Activated T-cell treated with anti-CD3 and anti-CD28 coated beads, Interleukin-2, amount 50 U/mL, for 72 hours (primary cell): ENCODE measurements at regions not wholly inside any gene's neighbourhood (a gene's known extent, or its start where the extent isn't known, plus 50 kb on each side); places are given as distances from the start of the nearest gene placed in this dataset.
"Not testable (repeated sequence)": the region's sequence is repeated elsewhere in the genome, so short reads cannot be mapped to it uniquely, and the experiment has no call there.

Source experiments
- ATAC-seq, 2 donors: fragments of 150-1000 bp; cut with Tn5 transposase; replicated peaks in 1 of 2; 2 replicates each; pipeline ENCODE4 v1.10.0; 2021; ENCODE audit warnings: moderate library complexity in 2 of 2, mild to moderate bottlenecking in 1 of 2
- DNase-seq, 2 donors: peaks; one replicate each; pipeline ENCODE4 v3.0.0; 2021 to 2022; ENCODE audit warnings: mixed read lengths in 1 of 2
- H3K27ac Mint-ChIP-seq: one replicate; pipeline ENCODE4 v1.8.0; 2022; ENCODE audit warnings: mild to moderate bottlenecking, moderate library complexity, mixed read lengths
- H3K27me3 Mint-ChIP-seq: one replicate; pipeline ENCODE4 v1.8.0; 2022; ENCODE audit warnings: low read depth, mixed read lengths
- H3K36me3 Mint-ChIP-seq, 2 donors: one replicate each; pipeline ENCODE4 v1.8.0; 2022; ENCODE audit warnings: mixed read lengths in 2 of 2, mild to moderate bottlenecking in 1 of 2; ENCODE audit not compliant: insufficient read depth in 2 of 2
- H3K4me1 Mint-ChIP-seq: one replicate; pipeline ENCODE4 v1.8.0; 2022; ENCODE audit warnings: low read depth, mixed read lengths
- H3K4me3 Mint-ChIP-seq, 2 donors: one replicate each; pipeline ENCODE4 v1.8.0; 2022; ENCODE audit warnings: mild to moderate bottlenecking in 2 of 2, mixed read lengths in 2 of 2, moderate library complexity in 2 of 2
- H3K9me3 Mint-ChIP-seq, 2 donors: one replicate each; pipeline ENCODE4 v1.8.0; 2022; ENCODE audit warnings: mixed read lengths in 2 of 2

DNA sequence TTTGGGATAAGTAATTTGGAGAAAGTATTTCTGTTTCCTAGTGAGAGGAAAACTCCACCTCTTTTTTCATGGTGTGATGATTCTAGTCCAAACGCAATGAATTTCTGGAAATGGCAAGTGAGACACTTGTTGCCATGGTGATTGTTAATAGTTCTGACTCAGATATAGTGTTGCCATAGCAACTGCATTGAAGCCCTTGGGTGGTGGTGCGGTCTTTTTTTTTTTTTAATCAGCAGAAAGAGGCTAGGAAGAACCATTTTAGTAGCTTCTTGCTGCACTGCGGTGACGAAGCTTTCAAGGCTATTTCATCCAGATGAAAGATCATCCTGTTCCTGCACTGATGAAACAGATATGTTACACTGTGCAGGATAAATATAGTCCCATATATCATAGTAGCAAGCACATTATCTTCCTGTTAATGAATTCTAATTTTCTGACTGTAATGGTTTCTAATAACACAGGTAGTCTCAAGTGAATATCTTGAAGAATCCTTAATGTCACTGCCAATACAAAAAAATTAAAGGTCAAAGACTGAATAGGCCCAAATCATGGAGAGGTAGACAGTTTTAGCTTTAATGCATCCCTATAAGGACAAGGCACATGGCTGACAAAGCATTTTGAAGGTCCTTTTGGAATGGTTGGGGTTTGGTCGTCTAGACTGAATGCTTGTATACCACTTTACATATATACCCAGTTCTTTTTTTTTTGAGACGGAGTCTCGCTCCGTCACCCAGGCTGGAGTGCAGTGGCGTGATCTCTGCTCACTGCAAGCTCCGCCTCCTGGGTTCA is 125.1 kb upstream of the ZBTB20 start:
- Mint-ChIP-seq H3K27ac (no peak overlapping the region), H3K4me1 (no peaks in the 10 kb centered on the region), H3K36me3 (no peaks in the 10 kb centered on the region), H3K27me3 (no peaks in the 10 kb centered on the region), H3K9me3 (peaks cover 0 to 3% of the 10 kb centered on the region in 2 donors), H3K4me3 (no peak overlapping the region)
- ATAC-seq (no peak), DNase-seq (no peak)

DNA sequence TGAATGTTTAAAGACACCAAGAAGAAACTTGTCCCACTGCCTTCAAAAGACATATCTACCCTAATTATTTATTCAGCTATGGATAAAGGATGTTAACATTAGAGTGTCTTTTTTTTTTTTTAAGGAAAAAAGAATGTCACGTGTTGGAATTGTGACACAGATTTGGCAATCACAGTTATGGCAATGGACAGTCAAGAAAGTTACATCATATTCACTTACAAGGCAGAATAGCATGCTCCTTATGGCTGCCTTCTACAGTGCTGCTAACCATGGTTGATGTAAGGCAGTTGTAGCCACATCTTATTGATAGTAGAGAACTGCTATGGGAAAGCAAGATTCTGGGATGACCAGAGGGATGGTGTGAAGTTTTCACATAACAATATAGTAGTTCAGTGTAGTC is 128.8 kb upstream of the ZBTB20 start:
- H3K9me3 Mint-ChIP-seq: no peaks in the 10 kb centered on the region
- no peak overlapping the region for H3K27ac Mint-ChIP-seq
- no peak for DNase-seq
- no peaks in the 10 kb centered on the region for H3K4me1 Mint-ChIP-seq
- H3K4me3 Mint-ChIP-seq: no peak overlapping the region
- ATAC-seq: no peak
- no peaks in the 10 kb centered on the region for H3K36me3 Mint-ChIP-seq
- H3K27me3 Mint-ChIP-seq: no peaks in the 10 kb centered on the region

DNA sequence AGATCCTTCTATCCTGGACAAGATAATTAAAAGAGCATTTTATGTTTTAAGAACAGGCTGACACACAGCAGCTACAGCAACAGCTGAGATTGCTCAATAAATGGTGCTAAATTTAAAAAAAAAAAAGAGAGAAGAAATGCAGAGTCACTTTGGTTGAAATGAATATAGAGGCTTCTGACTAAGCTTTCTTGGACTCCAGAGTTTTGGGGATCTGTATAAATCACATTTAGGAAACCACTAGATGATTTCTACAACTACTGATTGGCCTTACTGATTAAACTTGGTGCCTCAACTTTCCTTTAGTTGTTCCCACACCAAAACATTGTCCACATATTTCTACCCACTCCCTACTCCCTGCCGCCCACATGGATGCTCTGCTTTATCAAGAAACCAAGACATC is 132.9 kb upstream of the ZBTB20 start:
- ATAC-seq (no peak), DNase-seq (no peak)
- H3K27ac Mint-ChIP-seq: no peak overlapping the region
- no peaks in the 10 kb centered on the region for H3K4me1 Mint-ChIP-seq
- H3K36me3 Mint-ChIP-seq: no peaks in the 10 kb centered on the region
- no peak overlapping the region for H3K4me3 Mint-ChIP-seq
- no peaks in the 10 kb centered on the region for H3K27me3 Mint-ChIP-seq
- no peaks in the 10 kb centered on the region for H3K9me3 Mint-ChIP-seq

DNA sequence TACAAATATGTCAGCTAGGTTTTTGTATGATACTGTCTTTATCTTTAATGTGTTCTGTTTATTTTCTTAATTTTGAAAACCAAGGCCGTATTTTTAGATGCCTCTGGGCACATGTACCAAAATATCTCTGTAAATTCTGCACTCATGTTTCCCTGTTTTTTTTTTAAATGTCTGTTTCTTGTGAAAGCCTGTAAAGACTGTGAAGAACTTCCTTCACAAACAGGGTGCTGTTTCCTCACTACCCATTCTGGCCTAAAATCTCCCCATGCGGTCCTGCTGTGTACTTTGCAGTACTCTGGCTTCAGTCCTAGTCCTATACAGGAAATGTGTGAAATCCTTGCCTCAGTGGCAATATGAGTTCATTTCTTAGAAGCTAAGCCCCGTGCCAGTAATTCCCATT is 133.4 kb upstream of the ZBTB20 start:
- no peak overlapping the region for H3K27ac Mint-ChIP-seq
- no peaks in the 10 kb centered on the region for H3K9me3 Mint-ChIP-seq
- no peaks in the 10 kb centered on the region for H3K4me1 Mint-ChIP-seq
- H3K27me3 Mint-ChIP-seq: no peaks in the 10 kb centered on the region
- no peaks in the 10 kb centered on the region for H3K36me3 Mint-ChIP-seq
- ATAC-seq (no peak), DNase-seq (no peak)
- no peak overlapping the region for H3K4me3 Mint-ChIP-seq

GRCh38 chr3:115281697-115282675 is 134.9 kb upstream of the ZBTB20 start:
- Mint-ChIP-seq H3K4me3 (no peak overlapping the region), H3K27ac (no peak overlapping the region), H3K9me3 (no peaks in the 10 kb centered on the region), H3K4me1 (no peaks in the 10 kb centered on the region), H3K27me3 (no peaks in the 10 kb centered on the region), H3K36me3 (no peaks in the 10 kb centered on the region)
- no peak for DNase-seq
- no peak for ATAC-seq

DNA sequence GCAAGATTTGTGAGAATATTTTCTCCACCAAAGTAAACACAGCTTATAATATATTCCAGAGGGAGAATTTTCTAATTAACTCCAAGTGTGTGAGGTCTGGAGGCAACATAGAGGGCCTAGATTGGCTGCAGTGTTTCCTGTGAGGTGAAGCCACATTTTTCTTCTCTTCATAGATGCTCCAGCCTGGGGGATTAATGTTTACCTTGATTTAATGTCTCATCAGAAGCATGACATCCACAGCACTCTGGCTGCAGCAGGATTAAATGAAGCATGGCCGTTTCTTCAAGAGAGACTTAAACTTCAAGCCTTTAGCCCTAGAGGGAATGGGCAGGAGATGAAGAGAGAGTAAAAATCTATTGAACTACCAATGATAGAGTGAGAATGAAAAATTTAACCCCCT is 137.9 kb upstream of the ZBTB20 start:
- no peak for DNase-seq
- Mint-ChIP-seq H3K4me3 (no peak overlapping the region), H3K27me3 (no peaks in the 10 kb centered on the region), H3K4me1 (no peaks in the 10 kb centered on the region), H3K9me3 (no peaks in the 10 kb centered on the region), H3K36me3 (no peaks in the 10 kb centered on the region), H3K27ac (no peak overlapping the region)
- no peak for ATAC-seq

GRCh38 chr3:115286529-115287197 is 139.6 kb upstream of the ZBTB20 start:
- no peaks in the 10 kb centered on the region for H3K4me1 Mint-ChIP-seq

DNA sequence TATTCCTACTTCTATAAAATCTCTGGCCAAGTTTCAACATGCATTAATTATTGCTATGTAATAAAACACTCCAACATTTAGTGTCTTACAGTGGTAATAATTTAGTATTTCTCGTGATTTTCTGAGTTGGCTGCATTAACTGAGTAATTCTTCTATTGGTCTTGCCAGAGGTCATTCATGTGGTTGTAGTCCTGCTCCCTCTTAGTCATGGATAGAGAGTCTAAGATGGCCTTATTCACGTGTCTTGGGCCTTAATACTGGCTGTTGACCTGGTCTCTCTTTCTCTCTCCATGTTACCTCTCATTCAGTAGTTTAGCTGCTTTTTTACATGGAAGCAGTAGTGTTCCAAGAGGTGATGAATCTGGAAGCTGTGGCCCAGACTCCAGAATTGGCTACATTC is 140.1 kb upstream of the ZBTB20 start:
- Mint-ChIP-seq H3K4me3 (no peak overlapping the region), H3K9me3 (no peaks in the 10 kb centered on the region), H3K4me1 (no peaks in the 10 kb centered on the region), H3K36me3 (no peaks in the 10 kb centered on the region), H3K27ac (no peak overlapping the region), H3K27me3 (no peaks in the 10 kb centered on the region)
- DNase-seq (no peak), ATAC-seq (no peak)

More at GRCh38 chr3:115286529-115287197, 139.6 kb upstream of the ZBTB20 start:
- Mint-ChIP-seq H3K9me3 (no peaks in the 10 kb centered on the region), H3K27ac (no peak overlapping the region), H3K27me3 (no peaks in the 10 kb centered on the region), H3K36me3 (no peaks in the 10 kb centered on the region), H3K4me3 (no peak overlapping the region)
- DNase-seq (no peak), ATAC-seq (no peak)

DNA sequence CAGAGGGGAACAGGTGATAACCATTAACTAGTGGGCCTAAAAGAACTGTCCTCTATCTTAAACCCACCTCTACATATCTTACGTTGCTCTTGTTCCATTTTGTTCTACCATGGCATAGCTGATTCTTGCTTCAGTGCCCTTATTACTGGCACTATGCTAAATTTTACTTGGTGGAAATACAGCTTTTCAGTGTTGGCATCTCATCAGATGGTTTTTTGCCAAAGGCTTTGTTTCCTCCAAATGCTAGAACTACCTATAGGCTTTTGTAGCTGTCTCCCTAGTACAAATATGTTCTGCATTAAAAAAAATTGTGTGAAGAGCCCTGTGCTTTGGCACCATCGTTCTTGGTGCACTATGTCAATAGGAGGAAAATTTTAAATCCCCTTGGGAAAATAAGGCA is 145.0 kb upstream of the ZBTB20 start:
- H3K36me3 Mint-ChIP-seq: no peaks in the 10 kb centered on the region
- H3K9me3 Mint-ChIP-seq: no peaks in the 10 kb centered on the region
- H3K4me1 Mint-ChIP-seq: no peaks in the 10 kb centered on the region
- no peak overlapping the region for H3K4me3 Mint-ChIP-seq
- DNase-seq (no peak), ATAC-seq (no peak)
- H3K27me3 Mint-ChIP-seq: no peaks in the 10 kb centered on the region
- H3K27ac Mint-ChIP-seq: no peak overlapping the region

DNA sequence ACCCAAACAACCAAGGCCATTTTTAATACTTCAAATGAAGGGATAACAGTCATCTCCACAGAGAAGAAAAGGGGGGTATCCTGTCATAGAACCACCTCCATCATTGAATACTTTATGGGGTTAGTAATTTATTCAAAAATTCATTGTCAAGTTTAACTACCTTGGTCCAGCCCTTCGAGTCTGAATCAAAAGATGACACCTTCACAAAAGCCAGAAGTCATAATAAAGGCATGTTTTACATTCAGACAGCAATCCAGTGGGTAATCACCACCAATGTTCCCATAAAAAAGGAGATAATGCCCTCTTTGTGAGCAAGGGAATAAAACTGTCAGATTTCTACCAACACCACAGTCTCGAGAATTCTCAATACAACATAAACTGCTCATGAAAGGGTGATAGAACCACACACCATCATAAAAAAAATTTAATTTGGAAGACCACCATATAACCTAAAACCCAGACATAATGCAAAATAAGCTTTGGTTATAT is 145.6 kb upstream of the ZBTB20 start:
- no peaks in the 10 kb centered on the region for H3K36me3 Mint-ChIP-seq
- ATAC-seq (no peak), DNase-seq (no peak)
- no peaks in the 10 kb centered on the region for H3K4me1 Mint-ChIP-seq
- H3K27ac Mint-ChIP-seq: no peak overlapping the region
- no peaks in the 10 kb centered on the region for H3K9me3 Mint-ChIP-seq
- H3K27me3 Mint-ChIP-seq: no peaks in the 10 kb centered on the region
- H3K4me3 Mint-ChIP-seq: no peak overlapping the region

GRCh38 chr3:115293321-115293720 is 146.2 kb upstream of the ZBTB20 start:
- Mint-ChIP-seq H3K4me1 (no peaks in the 10 kb centered on the region), H3K9me3 (no peaks in the 10 kb centered on the region), H3K27ac (no peak overlapping the region), H3K27me3 (no peaks in the 10 kb centered on the region), H3K4me3 (no peak overlapping the region), H3K36me3 (no peaks in the 10 kb centered on the region)
- DNase-seq (no peak), ATAC-seq (no peak)

- peaks cover 0 to 2% of the 10 kb centered on the region in 2 donors for H3K9me3 Mint-ChIP-seq
- H3K4me1 Mint-ChIP-seq: no peaks in the 10 kb centered on the region
- no peaks in the 10 kb centered on the region for H3K27me3 Mint-ChIP-seq
- no peak overlapping the region for H3K4me3 Mint-ChIP-seq
- ATAC-seq (no peak), DNase-seq (no peak)
- no peak overlapping the region for H3K27ac Mint-ChIP-seq
- H3K36me3 Mint-ChIP-seq: no peaks in the 10 kb centered on the region
Measured at GRCh38 chr3:115301364-115301860, 154.3 kb upstream of the ZBTB20 start.

GRCh38 chr3:115317953-115318352 is 170.9 kb upstream of the ZBTB20 start:
- not testable (repeated sequence) for H3K4me1 Mint-ChIP-seq, H3K4me3 Mint-ChIP-seq, H3K27me3 Mint-ChIP-seq, DNase-seq, H3K27ac Mint-ChIP-seq, H3K36me3 Mint-ChIP-seq, H3K9me3 Mint-ChIP-seq, ATAC-seq
